HS-27A (cell line): ENCODE measurements at regions not wholly inside any gene's neighbourhood (a gene's known extent, or its start where the extent isn't known, plus 50 kb on each side); places are given as distances from the start of the nearest gene placed in this dataset.
"Not testable (repeated sequence)": the region's sequence is repeated elsewhere in the genome, so short reads cannot be mapped to it uniquely, and the experiment has no call there.

Experiments used
- DNase-seq: peaks from one replicate; pipeline ENCODE4 v3.0.0-alpha.2; 2012; ENCODE audit warnings: low read depth, missing footprints

- no peak for DNase-seq
These were observed 415.0 kb upstream of the ESRRG start for GRCh38 chr1:217138173-217138765.

DNA sequence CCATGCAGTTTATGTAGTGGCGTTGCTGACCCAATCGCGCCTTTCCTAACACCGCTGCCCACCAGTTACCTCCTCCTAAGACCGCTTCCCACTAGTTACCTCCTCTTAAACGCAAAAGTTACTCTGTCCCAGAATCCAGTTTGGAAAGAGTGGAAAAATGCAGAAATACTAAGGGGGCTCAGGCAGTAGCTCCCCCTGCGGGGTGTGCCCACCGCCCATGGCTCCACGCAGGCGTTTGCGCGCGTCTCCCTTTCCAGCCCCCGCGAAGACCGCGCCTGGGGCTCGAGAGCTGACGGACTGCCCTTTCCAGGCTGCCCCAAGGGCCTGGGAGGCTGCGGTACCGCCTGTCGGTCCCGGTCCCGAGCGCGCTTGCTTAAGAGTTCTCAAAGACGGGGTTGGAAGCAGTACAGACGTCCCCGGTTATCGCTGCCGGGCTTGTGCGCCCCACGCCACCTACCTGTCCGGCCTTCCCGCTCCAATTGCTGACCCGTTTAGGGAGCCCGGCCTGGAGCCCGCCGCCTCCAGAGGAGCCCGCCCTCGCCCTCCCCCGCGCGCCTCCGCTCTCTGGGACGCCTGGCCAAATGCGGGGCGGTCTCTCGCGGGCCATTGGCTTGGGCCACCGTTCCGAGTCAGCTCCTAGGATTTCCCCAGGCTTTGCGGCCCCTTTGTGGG is 414.1 kb upstream of the ESRRG start:
- no peak for DNase-seq

DNA sequence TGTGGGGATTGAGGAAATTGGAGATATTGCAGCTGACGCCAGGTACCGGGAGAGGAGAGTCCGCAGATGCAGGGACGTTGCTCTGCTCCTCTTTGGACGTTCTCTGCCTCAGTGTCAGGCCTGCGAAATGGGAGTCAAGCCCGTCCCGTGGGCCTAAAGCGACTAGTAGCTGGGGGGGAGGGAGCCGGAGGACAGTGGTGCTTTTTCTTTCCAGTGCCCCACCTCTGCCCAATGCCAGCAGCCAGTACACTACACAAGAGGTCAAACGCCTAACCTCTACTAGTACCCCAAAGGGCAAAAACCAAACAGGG is 413.6 kb upstream of the ESRRG start:
- DNase-seq: no peak

- no peak for DNase-seq
These were observed 413.0 kb upstream of the ESRRG start for GRCh38 chr1:217135987-217136894.

GRCh38 chr1:217135569-217135915 is 412.3 kb upstream of the ESRRG start:
- DNase-seq: no peak

GRCh38 chr1:217134857-217135568 is 411.8 kb upstream of the ESRRG start:
- DNase-seq: no peak

- no peak for DNase-seq
These were observed 411.0 kb upstream of the ESRRG start for GRCh38 chr1:217133958-217134856.

GRCh38 chr1:217133092-217133491 is 409.9 kb upstream of the ESRRG start:
- DNase-seq: no peak

DNA sequence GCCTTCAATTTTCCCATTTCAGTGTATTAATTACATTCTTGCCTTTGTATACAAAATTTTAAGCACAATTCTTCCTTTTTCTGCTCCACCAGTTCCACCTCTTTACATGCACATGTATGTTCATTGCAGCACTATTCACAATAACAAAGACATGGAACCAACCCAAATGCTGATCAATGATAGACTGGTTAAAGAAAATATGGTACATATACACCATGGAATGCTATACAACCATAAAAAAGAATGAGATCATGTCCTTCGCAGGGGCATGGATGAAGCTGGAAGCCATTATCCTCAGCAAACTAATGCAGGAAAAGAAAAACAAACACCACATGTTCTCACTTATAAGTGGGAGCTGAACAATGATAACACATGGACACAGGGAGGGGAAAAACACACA is 400.1 kb upstream of the ESRRG start:
- DNase-seq: not testable (repeated sequence)

GRCh38 chr1:217117973-217118465 is 394.8 kb upstream of the ESRRG start:
- DNase-seq: no peak

GRCh38 chr1:217115404-217116380 is 392.5 kb upstream of the ESRRG start:
- no peak for DNase-seq

GRCh38 chr1:217109928-217110327 is 386.7 kb upstream of the ESRRG start:
- DNase-seq: no peak

- DNase-seq: no peak
These were observed 383.1 kb upstream of the ESRRG start for GRCh38 chr1:217106231-217106901.

GRCh38 chr1:217105437-217105836 is 382.2 kb upstream of the ESRRG start:
- no peak for DNase-seq

GRCh38 chr1:217097819-217098218 is 374.6 kb upstream of the ESRRG start:
- DNase-seq: no peak

DNA sequence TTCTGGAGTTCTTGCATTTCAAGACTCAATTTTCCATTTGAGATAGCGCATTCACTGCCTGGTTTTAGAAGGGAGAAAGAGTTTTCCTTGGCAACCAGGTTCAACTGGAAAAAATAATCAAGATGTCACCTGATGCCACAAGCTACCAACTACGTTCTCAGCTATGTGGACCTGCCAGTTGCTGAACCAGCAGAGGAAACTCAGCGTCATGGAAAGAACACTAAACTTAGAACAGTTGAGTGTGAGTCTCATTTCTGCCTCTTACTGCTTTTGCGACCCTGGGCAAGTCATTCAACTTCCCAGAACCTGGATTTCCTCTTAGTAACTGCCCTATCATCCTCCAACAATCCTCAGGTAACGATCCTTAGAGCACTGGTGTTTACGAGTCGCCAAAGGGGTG is 373.0 kb upstream of the ESRRG start:
- DNase-seq: no peak

DNA sequence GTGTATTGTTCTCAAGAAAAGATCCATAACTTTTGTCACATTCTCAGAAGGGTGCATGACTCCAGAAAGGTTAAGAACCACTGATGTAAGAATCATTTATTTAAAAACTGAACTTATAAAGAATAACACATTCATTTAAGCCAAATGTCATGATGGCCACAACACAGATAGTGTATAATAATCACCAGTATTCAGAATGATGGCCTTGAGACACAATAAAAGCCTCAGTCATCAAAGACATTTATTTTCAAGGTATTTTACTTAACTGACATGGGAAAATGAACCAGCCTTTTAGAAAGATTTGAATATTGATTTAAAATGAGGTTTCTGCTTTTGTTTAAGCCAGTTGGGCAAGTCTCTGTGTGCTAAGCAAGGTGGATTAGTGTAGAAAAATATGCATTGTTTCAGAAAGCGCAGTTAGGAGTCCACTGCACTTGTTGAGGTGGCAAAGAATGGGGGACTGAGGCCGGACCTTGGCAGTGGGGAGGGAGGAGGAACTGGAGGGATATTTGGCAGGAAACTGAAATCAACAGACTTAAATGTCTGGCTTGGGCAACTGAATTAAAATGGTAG is 371.9 kb upstream of the ESRRG start:
- DNase-seq: no peak

DNA sequence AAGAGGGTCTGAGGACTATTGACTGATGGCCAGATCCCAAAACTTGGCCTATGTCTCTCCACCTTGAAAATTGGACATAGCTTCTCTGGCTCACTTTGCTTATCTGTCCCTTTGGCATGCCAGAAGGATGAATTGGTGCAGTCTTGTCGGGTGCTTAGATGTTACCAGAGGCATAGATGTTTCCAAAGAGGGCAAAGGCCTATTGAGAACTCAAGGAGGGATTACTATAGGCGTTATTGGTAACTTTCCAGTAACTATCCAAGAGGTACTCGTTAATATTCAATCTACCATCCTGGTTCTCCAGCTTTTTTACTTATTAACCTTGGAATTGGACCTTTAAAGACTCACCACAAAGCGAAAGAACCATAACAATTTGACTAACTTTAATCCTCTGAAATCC is 368.3 kb upstream of the ESRRG start:
- no peak for DNase-seq
